ENCODE measurements at regions not wholly inside any gene's neighbourhood (a gene's known extent, or its start where the extent isn't known, plus 50 kb on each side); places are given as distances from the start of the nearest gene placed in this dataset.

- peak; percentile 26 for DNase-seq (ENCODE audit: extremely low spot score)
- ChIA-PET POLR2A (interaction anchor here (0.6 kb wide), 1 partner anchor 602 kb away, joined by 3 read pairs; no protein-coding TSS in a partner anchor), CTCF (interaction anchor here (0.5 kb wide), 1 partner anchor 332 kb away, joined by 3 read pairs; no protein-coding TSS in a partner anchor)
Measured at GRCh38 chr14:53663709-53664108, 292.9 kb downstream of the BMP4 start.

GRCh38 chr14:53655080-53655785, 301.4 kb downstream of the BMP4 start:
- TF ChIP-seq TARDBP (IDR thresholded peaks at IDR 0.05), result no peak
- TF ChIP-seq ARNT (IDR thresholded peaks at IDR 0.05), result no peak
- TF ChIP-seq ELF4 (IDR thresholded peaks at IDR 0.05), result no peak
- TF ChIP-seq FOXA1 (IDR thresholded peaks at IDR 0.05), result no peak
- ChIA-PET CTCF (no interaction called here), POLR2A (no interaction called here)
- no peak for DNase-seq (ENCODE audit: extremely low spot score)

More at GRCh38 chr14:53663709-53664108, 292.9 kb downstream of the BMP4 start:
- TF ChIP-seq ARNT (IDR thresholded peaks at IDR 0.05) (no peak), FOXM1 (IDR thresholded peaks at IDR 0.05; ENCODE audit: borderline replicate concordance) (no peak), PKNOX1 (IDR thresholded peaks at IDR 0.05) (no peak), LEF1 (IDR thresholded peaks at IDR 0.05; ENCODE audit: borderline replicate concordance) (no peak), FOXK2 (IDR thresholded peaks at IDR 0.05) (no peak), BHLHE40 (IDR thresholded peaks at IDR 0.05; ENCODE audit: borderline replicate concordance) (no peak), SUZ12 (IDR thresholded peaks at IDR 0.05) (no peak), ELF4 (IDR thresholded peaks at IDR 0.05) (no peak), NFRKB (IDR thresholded peaks at IDR 0.05) (no peak), TARDBP (IDR thresholded peaks at IDR 0.05) (no peak), SP1 (IDR thresholded peaks at IDR 0.05) (no peak), ZNF384 (IDR thresholded peaks at IDR 0.05) (no peak), FOXA1 (IDR thresholded peaks at IDR 0.05) (no peak), L3MBTL2 (conservative IDR thresholded peaks at IDR 0.05) (no peak), CTBP1 (IDR thresholded peaks at IDR 0.05; ENCODE audit: borderline replicate concordance) (no peak), HDGF (IDR thresholded peaks at IDR 0.05; ENCODE audit: borderline replicate concordance) (no peak)

GRCh38 chr14:53652068-53652467, 304.6 kb downstream of the BMP4 start:
- POLR2A ChIA-PET, result no interaction called here
- no peak for DNase-seq (ENCODE audit: extremely low spot score)
- no peak for TF ChIP-seq SUZ12 (IDR thresholded peaks at IDR 0.05)
- TF ChIP-seq ZNF384 (IDR thresholded peaks at IDR 0.05), result no peak
- TF ChIP-seq HDGF (IDR thresholded peaks at IDR 0.05; ENCODE audit: borderline replicate concordance), result no peak
- no peak for TF ChIP-seq ELF4 (IDR thresholded peaks at IDR 0.05)
- TF ChIP-seq SP1 (IDR thresholded peaks at IDR 0.05), result no peak
- no peak for TF ChIP-seq FOXK2 (IDR thresholded peaks at IDR 0.05)
- no peak for TF ChIP-seq BHLHE40 (IDR thresholded peaks at IDR 0.05; ENCODE audit: borderline replicate concordance)
- no peak for TF ChIP-seq CTBP1 (IDR thresholded peaks at IDR 0.05; ENCODE audit: borderline replicate concordance)
- TF ChIP-seq TARDBP (IDR thresholded peaks at IDR 0.05), result no peak
- CTCF ChIA-PET, result no interaction called here

DNA sequence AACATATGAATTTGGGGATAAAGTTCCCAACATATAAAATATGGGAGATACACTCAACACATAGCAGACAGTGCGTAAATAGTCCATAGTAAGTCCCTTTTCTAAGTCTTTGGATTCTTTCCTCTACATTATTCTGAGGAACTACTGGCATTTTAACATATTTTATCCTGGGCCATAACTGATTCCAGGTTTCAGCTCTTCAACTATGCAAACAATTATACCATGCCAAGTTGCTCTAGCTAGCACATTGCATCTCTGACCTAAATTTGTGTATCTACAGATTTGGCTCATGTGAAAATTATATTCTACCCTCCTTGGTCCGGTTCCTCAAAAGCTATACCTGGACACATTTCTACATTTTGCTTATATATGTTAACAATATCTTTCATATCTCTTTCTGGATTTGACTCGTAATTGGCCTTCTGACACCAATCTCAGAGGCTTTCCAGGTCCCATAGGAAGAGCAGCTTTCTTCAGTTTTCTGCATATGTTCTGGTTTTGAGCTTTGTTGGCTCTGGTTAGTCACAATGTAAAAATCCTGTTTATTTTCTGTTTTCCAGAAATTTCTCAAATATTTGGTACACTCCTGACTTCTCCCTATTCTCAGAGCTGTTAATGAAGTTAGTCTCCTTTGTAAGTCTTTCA, 305.4 kb downstream of the BMP4 start:
- ChIA-PET CTCF (no interaction called here), POLR2A (no interaction called here)
- no peak for TF ChIP-seq NFRKB (IDR thresholded peaks at IDR 0.05)
- no peak for TF ChIP-seq FOXA1 (IDR thresholded peaks at IDR 0.05)
- TF ChIP-seq LEF1 (IDR thresholded peaks at IDR 0.05; ENCODE audit: borderline replicate concordance), result no peak
- no peak for TF ChIP-seq TARDBP (IDR thresholded peaks at IDR 0.05)
- TF ChIP-seq FOXK2 (IDR thresholded peaks at IDR 0.05), result no peak
- TF ChIP-seq FOXM1 (IDR thresholded peaks at IDR 0.05; ENCODE audit: borderline replicate concordance), result no peak
- TF ChIP-seq SUZ12 (IDR thresholded peaks at IDR 0.05), result no peak
- TF ChIP-seq ARNT (IDR thresholded peaks at IDR 0.05), result no peak
- no peak for TF ChIP-seq SP1 (IDR thresholded peaks at IDR 0.05)
- TF ChIP-seq HDGF (IDR thresholded peaks at IDR 0.05; ENCODE audit: borderline replicate concordance), result no peak
- TF ChIP-seq PKNOX1 (IDR thresholded peaks at IDR 0.05), result no peak
- no peak for TF ChIP-seq CTBP1 (IDR thresholded peaks at IDR 0.05; ENCODE audit: borderline replicate concordance)
- no peak for TF ChIP-seq BHLHE40 (IDR thresholded peaks at IDR 0.05; ENCODE audit: borderline replicate concordance)
- no peak for TF ChIP-seq ZNF384 (IDR thresholded peaks at IDR 0.05)
- no peak for TF ChIP-seq ELF4 (IDR thresholded peaks at IDR 0.05)
- DNase-seq (ENCODE audit: extremely low spot score), result no peak

DNA sequence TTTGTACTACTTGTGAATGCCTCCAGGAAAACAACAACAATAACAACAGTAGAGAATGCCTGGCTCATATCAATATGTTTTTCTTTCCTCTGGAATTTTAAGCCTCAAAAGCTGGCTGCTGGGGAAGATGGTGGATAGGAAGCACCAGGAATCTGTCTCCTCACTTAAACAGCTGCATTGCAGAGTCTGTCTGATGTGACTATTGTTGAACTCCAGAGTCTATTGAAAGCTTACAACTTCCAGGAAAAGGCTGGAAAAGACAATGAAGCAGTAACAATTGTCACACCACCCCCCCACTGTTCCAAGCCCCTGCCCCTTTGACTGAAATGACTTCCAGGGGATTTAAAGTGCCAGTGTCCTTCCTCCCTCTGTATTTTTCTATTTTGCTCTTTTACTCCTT, 309.7 kb downstream of the BMP4 start:
- no peak for DNase-seq (ENCODE audit: extremely low spot score)
- POLR2A ChIA-PET, result no interaction called here
- TF ChIP-seq FOXM1 (IDR thresholded peaks at IDR 0.05; ENCODE audit: borderline replicate concordance) (no peak), FOXK2 (IDR thresholded peaks at IDR 0.05) (no peak), LEF1 (IDR thresholded peaks at IDR 0.05; ENCODE audit: borderline replicate concordance) (no peak), BHLHE40 (IDR thresholded peaks at IDR 0.05; ENCODE audit: borderline replicate concordance) (no peak), CTBP1 (IDR thresholded peaks at IDR 0.05; ENCODE audit: borderline replicate concordance) (no peak), FOXA1 (IDR thresholded peaks at IDR 0.05) (no peak)
- CTCF ChIA-PET, result no interaction called here

DNA sequence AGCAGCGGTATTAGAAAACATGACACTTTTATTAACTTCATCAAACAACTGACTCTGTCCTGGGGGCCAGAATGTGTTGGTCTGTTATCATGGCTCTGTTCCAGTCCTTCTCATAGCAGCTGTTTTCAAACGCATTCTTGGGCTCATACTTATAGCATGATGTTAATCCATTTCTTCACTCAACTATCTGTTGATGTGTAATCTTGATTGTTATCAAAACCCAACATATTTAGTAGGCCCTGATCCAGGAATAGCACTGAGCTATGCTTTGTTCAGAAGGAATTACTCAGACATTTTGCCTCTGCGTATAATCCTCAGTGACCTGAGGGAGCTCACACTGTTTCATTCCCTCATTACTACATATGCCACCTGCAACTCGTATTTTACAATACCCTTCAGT, 315.9 kb downstream of the BMP4 start:
- POLR2A ChIA-PET, result no interaction called here
- TF ChIP-seq CTBP1 (IDR thresholded peaks at IDR 0.05; ENCODE audit: borderline replicate concordance) (no peak), FOXA1 (IDR thresholded peaks at IDR 0.05) (no peak), FOXM1 (IDR thresholded peaks at IDR 0.05; ENCODE audit: borderline replicate concordance) (no peak), BHLHE40 (IDR thresholded peaks at IDR 0.05; ENCODE audit: borderline replicate concordance) (no peak), PKNOX1 (IDR thresholded peaks at IDR 0.05) (no peak), SUZ12 (IDR thresholded peaks at IDR 0.05) (no peak), SP1 (IDR thresholded peaks at IDR 0.05) (no peak), L3MBTL2 (conservative IDR thresholded peaks at IDR 0.05) (no peak)
- CTCF ChIA-PET, result no interaction called here

More for the DNA sequence above, 315.9 kb downstream of the BMP4 start:
- DNase-seq (ENCODE audit: extremely low spot score), result no peak

Measured in HEK293T (cell line).